Type B pancreatic cell (in vitro differentiated cells): ENCODE measurements at regions not wholly inside any gene's neighbourhood (a gene's known extent, or its start where the extent isn't known, plus 50 kb on each side); places are given as distances from the start of the nearest gene placed in this dataset.
"Not testable (repeated sequence)": the region's sequence is repeated elsewhere in the genome, so short reads cannot be mapped to it uniquely, and the experiment has no call there.

Experiments
- DNase-seq: peaks from one replicate; pipeline ENCODE4 v3.0.0; 2021; ENCODE audit warnings: mixed read lengths; ENCODE audit not compliant: unreplicated experiment; ENCODE audit errors: extremely low spot score
- H3K27ac Mint-ChIP-seq: 2 replicates; pipeline ENCODE4 v1.8.0; 2021; ENCODE audit warnings: mild to moderate bottlenecking, mixed read lengths
- H3K27me3 Mint-ChIP-seq: 2 replicates; pipeline ENCODE4 v1.8.0; 2021; ENCODE audit warnings: mixed read lengths
- H3K36me3 Mint-ChIP-seq: 2 replicates; pipeline ENCODE4 v1.8.0; 2021; ENCODE audit warnings: mixed read lengths
- H3K4me1 Mint-ChIP-seq: one replicate; pipeline ENCODE4 v1.8.0; 2021; ENCODE audit warnings: mixed read lengths; ENCODE audit not compliant: unreplicated experiment
- H3K4me3 Mint-ChIP-seq: 2 replicates; pipeline ENCODE4 v1.8.0; 2021; ENCODE audit warnings: mild to moderate bottlenecking, mixed read lengths
- H3K9me3 Mint-ChIP-seq: 2 replicates; pipeline ENCODE4 v1.8.0; 2021; ENCODE audit warnings: mixed read lengths
- CTCF ChIP-seq: fragments of 200-600 bp; sonication (generic); conservative IDR thresholded peaks from 2 replicates; pipeline ENCODE4 v1.5.0; 2021; ENCODE audit warnings: antibody characterized with exemption, mild to moderate bottlenecking

- Mint-ChIP-seq H3K9me3 (no peaks in the 10 kb centered on the region), H3K4me3 (no peak overlapping the region), H3K27me3 (no peaks in the 10 kb centered on the region), H3K4me1 (no peaks in the 10 kb centered on the region), H3K36me3 (no peaks in the 10 kb centered on the region), H3K27ac (no peak overlapping the region)
- TF ChIP-seq CTCF, result no peak
- no peak for DNase-seq
These were observed 239.0 kb upstream of the FANCL start for GRCh38 chr2:58480141-58480540.

- Mint-ChIP-seq H3K27me3 (no peaks in the 10 kb centered on the region), H3K9me3 (no peaks in the 10 kb centered on the region), H3K4me1 (no peaks in the 10 kb centered on the region), H3K36me3 (no peaks in the 10 kb centered on the region), H3K4me3 (no peak overlapping the region), H3K27ac (no peak overlapping the region)
- TF ChIP-seq CTCF, result no peak
- no peak for DNase-seq
These were observed 238.5 kb upstream of the FANCL start for GRCh38 chr2:58479535-58480140.

GRCh38 chr2:58476556-58476955 is 235.4 kb upstream of the FANCL start:
- no peaks in the 10 kb centered on the region for H3K27me3 Mint-ChIP-seq
- no peak for DNase-seq
- no peak overlapping the region for H3K4me3 Mint-ChIP-seq
- no peak for TF ChIP-seq CTCF
- H3K36me3 Mint-ChIP-seq, result no peaks in the 10 kb centered on the region
- H3K4me1 Mint-ChIP-seq, result no peaks in the 10 kb centered on the region
- no peak overlapping the region for H3K27ac Mint-ChIP-seq
- H3K9me3 Mint-ChIP-seq, result no peaks in the 10 kb centered on the region

- DNase-seq, result no peak
- TF ChIP-seq CTCF, result no peak
- no peaks in the 10 kb centered on the region for H3K9me3 Mint-ChIP-seq
- no peak overlapping the region for H3K4me3 Mint-ChIP-seq
- no peaks in the 10 kb centered on the region for H3K4me1 Mint-ChIP-seq
- no peak overlapping the region for H3K27ac Mint-ChIP-seq
- H3K27me3 Mint-ChIP-seq, result no peaks in the 10 kb centered on the region
- H3K36me3 Mint-ChIP-seq, result no peaks in the 10 kb centered on the region
These were observed 234.6 kb upstream of the FANCL start for GRCh38 chr2:58475756-58476155.

GRCh38 chr2:58473165-58473564 is 232.0 kb upstream of the FANCL start:
- H3K9me3 Mint-ChIP-seq, result no peaks in the 10 kb centered on the region
- no peaks in the 10 kb centered on the region for H3K27me3 Mint-ChIP-seq
- TF ChIP-seq CTCF, result no peak
- DNase-seq, result no peak
- H3K27ac Mint-ChIP-seq, result no peak overlapping the region
- no peak overlapping the region for H3K4me3 Mint-ChIP-seq
- no peaks in the 10 kb centered on the region for H3K36me3 Mint-ChIP-seq
- no peaks in the 10 kb centered on the region for H3K4me1 Mint-ChIP-seq

- Mint-ChIP-seq H3K27me3 (no peaks in the 10 kb centered on the region), H3K4me3 (no peak overlapping the region), H3K36me3 (no peaks in the 10 kb centered on the region), H3K4me1 (no peaks in the 10 kb centered on the region), H3K9me3 (no peaks in the 10 kb centered on the region), H3K27ac (no peak overlapping the region)
- TF ChIP-seq CTCF, result no peak
- no peak for DNase-seq
These were observed 225.7 kb upstream of the FANCL start for GRCh38 chr2:58466804-58467203.

- not testable (repeated sequence) for H3K9me3 Mint-ChIP-seq, H3K27me3 Mint-ChIP-seq, H3K27ac Mint-ChIP-seq, H3K36me3 Mint-ChIP-seq, DNase-seq, H3K4me3 Mint-ChIP-seq, H3K4me1 Mint-ChIP-seq
These were observed 224.9 kb upstream of the FANCL start for GRCh38 chr2:58466021-58466420.
